HG03175 (cell line): ENCODE measurements at regions not wholly inside any gene's neighbourhood (a gene's known extent, or its start where the extent isn't known, plus 50 kb on each side); places are given as distances from the start of the nearest gene placed in this dataset.

ENCODE experiments used
- ATAC-seq: cut with Tn5 transposase; IDR thresholded peaks from one replicate; pipeline ENCODE4 v1.9.1; 2021; ENCODE audit warnings: mild to moderate bottlenecking, moderate library complexity; ENCODE audit not compliant: unreplicated experiment

GRCh38 chr7:37796138-37796775, 52.1 kb upstream of the NME8 start:
- ATAC-seq, result peak; percentile 53
